NT2/D1 (cell line): ENCODE measurements at regions not wholly inside any gene's neighbourhood (a gene's known extent, or its start where the extent isn't known, plus 50 kb on each side); places are given as distances from the start of the nearest gene placed in this dataset.
A peak's percentile ranks its signal among the peaks of the same experiment; 100 is the strongest.
"Not testable (repeated sequence)": the region's sequence is repeated elsewhere in the genome, so short reads cannot be mapped to it uniquely, and the experiment has no call there.

ENCODE experiments used
- DNase-seq: peaks from one replicate; pipeline ENCODE4 v3.0.0-alpha.2; 2011; ENCODE audit warnings: low read depth, low spot score
- H3K27me3 ChIP-seq: 2 replicates; pipeline ENCODE4 v1.6.0; 2011; ENCODE audit warnings: mild to moderate bottlenecking; ENCODE audit not compliant: insufficient read length, insufficient read depth
- H3K36me3 ChIP-seq: 2 replicates; pipeline ENCODE4 v1.6.1; 2011; ENCODE audit warnings: mild to moderate bottlenecking, low read length, mixed read lengths; ENCODE audit not compliant: insufficient read depth, insufficient read length
- H3K4me1 ChIP-seq: 2 replicates; pipeline ENCODE4 v1.5.1; 2011; ENCODE audit not compliant: insufficient read depth, insufficient read length
- H3K4me3 ChIP-seq: 2 replicates; pipeline ENCODE4 v1.5.1; 2011; ENCODE audit warnings: low read depth; ENCODE audit not compliant: insufficient read length
- H3K9ac ChIP-seq: 2 replicates; pipeline ENCODE4 v1.6.0; 2011; ENCODE audit warnings: low read depth; ENCODE audit not compliant: insufficient read length
- H3K9me3 ChIP-seq: 2 replicates; pipeline ENCODE4 v1.5.1; 2011; ENCODE audit warnings: mild to moderate bottlenecking, low read length; ENCODE audit not compliant: insufficient read depth
- SUZ12 ChIP-seq: IDR thresholded peaks from 2 replicates; pipeline ENCODE4 v1.6.1; 2011; ENCODE audit not compliant: insufficient read length, insufficient read depth; ENCODE audit errors: extremely low read depth
- YY1 ChIP-seq: IDR thresholded peaks from 2 replicates; pipeline ENCODE4 v1.6.1; 2011; ENCODE audit not compliant: insufficient read length, insufficient read depth
- ZNF274 ChIP-seq: IDR thresholded peaks from 2 replicates; pipeline ENCODE4 v1.6.1; 2011; ENCODE audit warnings: mild to moderate bottlenecking, low read depth, low read length

- peak; percentile 9 for DNase-seq
- Histone ChIP-seq H3K27me3 (no peaks in the 10 kb centered on the region), H3K4me1 (peaks cover 6% of the 10 kb centered on the region), H3K9ac (no peak overlapping the region), H3K4me3 (no peak overlapping the region), H3K9me3 (no peaks in the 10 kb centered on the region), H3K36me3 (no peaks in the 10 kb centered on the region)
- TF ChIP-seq YY1: no peak
These were observed 57.6 kb upstream of the CACUL1 start for GRCh38 chr10:118812393-118812740.

DNA sequence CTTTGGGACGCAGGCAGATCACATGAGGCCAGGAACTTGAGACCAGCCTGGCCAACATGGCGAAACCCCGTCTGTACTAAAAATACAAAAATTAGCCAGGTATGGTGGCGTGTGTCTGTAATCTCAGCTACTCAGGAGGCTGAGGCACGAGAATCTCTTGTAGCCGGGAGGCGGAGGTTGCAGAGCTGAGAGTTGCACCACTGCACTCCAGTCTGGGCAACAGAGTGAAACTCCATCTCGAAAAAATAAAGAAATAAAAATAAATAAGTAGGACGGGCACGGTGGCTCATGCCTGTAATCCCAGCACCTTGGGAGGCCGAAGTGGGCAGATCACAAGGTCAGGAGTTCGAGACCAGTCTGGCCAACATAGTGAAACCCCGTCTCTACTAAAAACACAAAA, 58.2 kb upstream of the CACUL1 start:
- H3K36me3 ChIP-seq, H3K4me1 ChIP-seq, H3K9ac ChIP-seq, H3K9me3 ChIP-seq, DNase-seq, H3K27me3 ChIP-seq, H3K4me3 ChIP-seq: not testable (repeated sequence)

- Histone ChIP-seq H3K36me3 (no peaks in the 10 kb centered on the region), H3K9me3 (no peaks in the 10 kb centered on the region), H3K9ac (no peak overlapping the region), H3K27me3 (no peaks in the 10 kb centered on the region), H3K4me1 (no peaks in the 10 kb centered on the region), H3K4me3 (no peak overlapping the region)
- TF ChIP-seq SUZ12 (no peak), YY1 (no peak), ZNF274 (no peak)
- no peak for DNase-seq
These were observed 61.9 kb upstream of the CACUL1 start for GRCh38 chr10:118816471-118817168.

DNA sequence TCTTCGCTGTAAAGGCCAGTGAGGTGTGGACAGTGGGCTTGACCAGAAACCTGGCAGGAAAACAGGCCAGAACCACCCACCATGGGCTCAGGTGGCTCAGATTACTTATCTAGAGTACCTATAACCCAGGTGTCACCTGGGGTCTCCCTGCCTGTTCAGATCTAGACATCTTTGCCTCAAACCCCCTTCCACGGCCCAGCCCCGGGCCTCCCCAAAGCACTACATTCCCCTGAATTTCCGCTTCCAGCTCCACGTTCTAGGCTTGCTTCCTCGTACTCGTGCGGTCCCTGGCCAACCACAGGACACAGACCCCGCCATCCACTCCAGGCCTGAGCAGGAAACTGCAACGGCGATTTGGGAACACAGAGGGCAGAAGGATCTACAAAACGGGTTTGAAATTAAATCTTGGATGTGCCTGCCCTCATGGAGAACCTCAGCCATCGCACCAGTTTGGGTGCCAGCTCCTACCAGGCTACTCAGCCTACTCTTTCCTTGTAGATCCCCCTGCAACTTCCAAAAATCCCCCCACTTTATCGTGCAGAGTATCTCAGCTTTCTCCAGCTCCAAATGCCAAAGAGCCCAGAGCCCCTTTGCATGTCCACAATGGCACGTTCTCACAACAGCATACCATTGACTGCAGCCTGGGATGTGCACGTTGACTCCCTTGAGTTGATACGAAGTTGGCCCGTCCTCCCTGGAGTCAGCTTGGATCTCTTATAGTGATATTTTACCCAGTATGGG, 62.7 kb upstream of the CACUL1 start:
- H3K36me3 ChIP-seq: no peaks in the 10 kb centered on the region
- no peak overlapping the region for H3K4me3 ChIP-seq
- no peaks in the 10 kb centered on the region for H3K9me3 ChIP-seq
- TF ChIP-seq ZNF274 (no peak), YY1 (no peak), SUZ12 (no peak)
- no peaks in the 10 kb centered on the region for H3K4me1 ChIP-seq
- no peaks in the 10 kb centered on the region for H3K27me3 ChIP-seq
- no peak overlapping the region for H3K9ac ChIP-seq
- no peak for DNase-seq

DNA sequence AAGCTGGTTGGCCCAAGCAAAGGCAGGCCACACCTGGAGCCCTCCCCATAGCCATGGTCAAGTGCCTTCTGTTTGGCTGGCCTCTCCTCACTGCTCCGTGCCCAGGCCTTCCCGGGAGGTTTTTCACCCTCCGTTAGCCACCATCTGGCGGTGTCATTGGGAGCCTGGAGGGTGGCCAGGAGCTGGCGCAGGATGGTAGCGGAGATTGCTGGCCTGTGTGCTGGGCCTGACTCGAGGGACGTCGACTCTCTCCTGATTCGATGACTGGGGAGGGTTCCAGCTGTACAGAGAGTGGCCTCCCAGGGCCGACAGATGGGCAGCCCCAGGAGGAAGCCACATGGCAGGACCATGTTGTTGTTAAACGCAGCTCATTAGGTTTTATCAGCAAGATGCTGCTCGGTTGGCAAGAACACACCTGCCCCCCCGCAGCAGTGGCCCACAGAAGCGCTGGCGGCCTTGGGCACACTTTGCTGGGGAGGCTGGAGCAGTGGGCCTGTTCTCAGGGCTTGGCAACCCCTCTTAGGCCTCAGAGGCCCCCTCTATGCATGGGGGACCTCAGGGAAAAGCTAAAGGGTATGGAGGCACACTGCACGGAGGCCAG, 64.0 kb upstream of the CACUL1 start:
- no peaks in the 10 kb centered on the region for H3K36me3 ChIP-seq
- no peaks in the 10 kb centered on the region for H3K9me3 ChIP-seq
- no peak for DNase-seq
- H3K27me3 ChIP-seq: no peaks in the 10 kb centered on the region
- TF ChIP-seq YY1 (no peak), ZNF274 (no peak), SUZ12 (no peak)
- no peak overlapping the region for H3K9ac ChIP-seq
- no peaks in the 10 kb centered on the region for H3K4me1 ChIP-seq
- no peak overlapping the region for H3K4me3 ChIP-seq

GRCh38 chr10:118820326-118821116, 65.8 kb upstream of the CACUL1 start:
- no peaks in the 10 kb centered on the region for H3K4me1 ChIP-seq
- H3K4me3 ChIP-seq: no peak overlapping the region
- DNase-seq: no peak
- H3K27me3 ChIP-seq: no peaks in the 10 kb centered on the region
- no peak for TF ChIP-seq SUZ12
- no peak for TF ChIP-seq ZNF274
- TF ChIP-seq YY1: no peak
- no peaks in the 10 kb centered on the region for H3K9me3 ChIP-seq
- H3K9ac ChIP-seq: no peak overlapping the region
- no peaks in the 10 kb centered on the region for H3K36me3 ChIP-seq

DNA sequence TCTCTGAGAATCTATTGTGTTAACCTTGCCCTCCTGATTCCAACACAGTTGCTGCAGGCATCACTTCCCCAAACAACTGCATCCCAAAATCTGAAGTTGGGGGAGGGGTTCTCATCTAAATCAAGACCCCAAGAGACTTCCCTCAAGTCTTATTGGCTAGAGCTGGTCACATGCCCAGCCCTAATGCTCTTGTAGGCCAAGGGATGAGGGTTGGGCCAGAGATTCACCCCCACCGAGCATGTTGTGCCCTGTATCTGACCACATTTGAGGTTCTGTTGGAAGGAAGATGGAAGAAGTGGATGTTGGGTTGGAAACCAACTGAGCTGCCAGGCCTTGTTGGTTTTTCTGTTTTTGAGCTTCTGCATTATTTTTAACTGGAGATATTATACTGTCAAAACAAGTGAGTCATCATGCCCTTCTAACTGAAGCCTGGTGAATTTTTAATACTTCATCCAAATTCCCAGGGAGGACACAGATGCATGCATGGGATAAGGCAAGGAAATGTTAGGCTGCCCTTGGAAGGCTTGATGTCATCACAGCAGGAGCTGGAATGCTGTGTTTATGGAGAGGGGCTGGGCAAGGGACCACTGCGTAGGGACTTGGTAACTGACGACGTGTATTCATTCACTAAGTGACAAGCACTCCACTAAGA, 68.6 kb upstream of the CACUL1 start:
- TF ChIP-seq ZNF274: no peak
- TF ChIP-seq YY1: no peak
- no peak for TF ChIP-seq SUZ12
- Histone ChIP-seq H3K9ac (no peak overlapping the region), H3K4me3 (no peak overlapping the region), H3K36me3 (no peaks in the 10 kb centered on the region), H3K27me3 (no peaks in the 10 kb centered on the region), H3K4me1 (no peaks in the 10 kb centered on the region), H3K9me3 (peaks cover 5% of the 10 kb centered on the region; the same call in 1 of the 2 replicates)
- no peak for DNase-seq
